HG02938 (cell line): ENCODE measurements at regions not wholly inside any gene's neighbourhood (a gene's known extent, or its start where the extent isn't known, plus 50 kb on each side); places are given as distances from the start of the nearest gene placed in this dataset.
"Not testable (repeated sequence)": the region's sequence is repeated elsewhere in the genome, so short reads cannot be mapped to it uniquely, and the experiment has no call there.

ENCODE experiments used
- ATAC-seq: cut with Tn5 transposase; IDR thresholded peaks from one replicate; pipeline ENCODE4 v1.9.1; 2021; ENCODE audit warnings: mild to moderate bottlenecking, moderate library complexity; ENCODE audit not compliant: unreplicated experiment

DNA sequence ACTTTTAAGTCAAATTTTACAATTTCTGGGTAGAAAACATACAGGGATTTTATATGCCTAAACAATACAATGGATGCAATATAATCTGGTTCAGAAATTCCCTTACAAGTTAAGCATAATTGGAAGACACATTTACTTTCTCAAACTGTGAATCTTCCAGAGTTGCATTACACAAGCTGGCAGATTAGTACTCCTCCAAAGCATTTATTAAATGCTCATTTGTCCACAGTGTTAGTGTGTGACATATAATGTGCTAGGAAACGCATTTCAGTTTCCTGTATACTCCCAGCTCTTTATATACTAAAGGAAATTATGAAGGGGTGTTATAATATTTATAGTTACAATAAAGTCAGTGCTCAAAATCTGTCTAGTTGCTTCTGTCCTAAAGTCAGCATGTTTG is 239.0 kb upstream of the FIGN start:
- no peak for ATAC-seq

DNA sequence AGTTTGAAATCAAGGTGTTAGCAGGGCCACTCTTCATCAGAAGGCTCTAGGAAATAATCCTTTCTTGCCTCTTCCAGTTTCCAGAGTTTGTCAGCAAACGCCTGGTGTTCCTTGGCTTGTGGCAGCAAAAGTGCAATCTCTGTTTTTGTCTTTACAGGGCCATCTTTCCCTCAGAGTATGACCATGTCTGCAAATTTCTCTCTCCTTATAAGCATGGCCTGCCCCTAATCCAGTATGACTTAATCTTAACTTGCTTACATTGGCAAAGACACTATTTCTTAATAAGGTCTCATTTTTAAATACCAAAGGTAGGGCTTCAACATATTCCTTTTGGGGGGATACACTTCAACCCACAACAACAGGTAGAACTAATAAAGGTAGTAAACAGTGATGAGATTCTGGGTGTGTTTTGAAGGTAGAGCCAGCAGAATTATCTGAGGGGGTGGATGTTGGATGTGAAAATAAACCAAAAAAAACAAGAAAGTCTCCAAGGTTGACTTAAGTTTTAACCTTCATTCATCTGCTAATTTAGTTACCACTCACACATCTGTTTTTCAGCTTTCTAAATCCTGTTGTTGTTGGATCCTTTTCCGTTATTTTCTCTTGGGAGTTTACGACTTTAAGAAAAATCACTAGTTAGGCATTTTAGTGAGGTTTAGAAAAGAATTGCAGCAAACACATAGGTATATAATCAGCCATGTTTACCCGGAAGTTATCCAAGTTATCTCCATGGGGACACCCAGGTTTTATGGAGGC is 234.4 kb upstream of the FIGN start:
- ATAC-seq, result no peak

DNA sequence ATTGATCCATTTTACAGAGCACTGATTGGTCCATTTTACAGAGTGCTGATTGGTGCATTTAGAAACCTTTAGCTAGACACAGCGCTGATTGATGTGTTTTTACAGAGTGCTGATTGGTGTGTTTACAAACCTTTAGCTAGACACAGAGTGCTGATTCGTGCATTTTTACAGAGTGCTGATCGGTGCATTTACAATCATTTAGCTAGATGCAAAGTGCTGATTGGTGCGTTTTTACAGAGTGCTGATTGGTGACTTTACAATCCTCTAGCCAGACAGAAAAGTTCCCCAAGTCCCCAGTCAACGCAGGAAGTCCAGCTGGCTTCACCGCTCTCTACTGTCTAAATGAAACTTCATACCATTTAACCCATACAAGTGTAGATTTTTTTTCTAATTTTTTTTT is 228.5 kb upstream of the FIGN start:
- not testable (repeated sequence) for ATAC-seq

DNA sequence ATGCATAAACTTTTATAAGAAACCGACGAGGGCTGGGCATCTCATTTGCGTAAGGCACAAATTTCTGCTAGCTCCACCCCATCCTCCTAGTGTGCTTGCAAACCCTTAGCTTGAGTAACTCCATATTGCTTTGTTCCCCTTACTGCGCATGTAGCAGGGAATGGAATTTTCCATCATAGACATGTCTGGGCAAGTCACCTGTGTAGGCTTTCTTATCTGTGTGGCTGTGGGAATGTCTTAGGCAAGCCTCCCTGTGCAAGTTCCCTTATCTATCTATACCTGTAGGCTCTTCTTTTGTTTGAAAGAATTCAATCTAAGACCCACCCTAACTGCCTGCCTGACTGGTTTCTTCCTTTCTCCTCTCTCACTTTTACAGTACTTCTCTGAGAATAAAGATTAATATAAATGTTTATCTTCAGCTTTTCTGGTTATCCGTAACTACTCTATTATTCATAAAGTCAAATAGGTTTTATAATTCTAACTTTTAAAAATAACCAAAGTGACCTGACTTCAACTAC is 217.6 kb upstream of the FIGN start:
- ATAC-seq, result no peak

DNA sequence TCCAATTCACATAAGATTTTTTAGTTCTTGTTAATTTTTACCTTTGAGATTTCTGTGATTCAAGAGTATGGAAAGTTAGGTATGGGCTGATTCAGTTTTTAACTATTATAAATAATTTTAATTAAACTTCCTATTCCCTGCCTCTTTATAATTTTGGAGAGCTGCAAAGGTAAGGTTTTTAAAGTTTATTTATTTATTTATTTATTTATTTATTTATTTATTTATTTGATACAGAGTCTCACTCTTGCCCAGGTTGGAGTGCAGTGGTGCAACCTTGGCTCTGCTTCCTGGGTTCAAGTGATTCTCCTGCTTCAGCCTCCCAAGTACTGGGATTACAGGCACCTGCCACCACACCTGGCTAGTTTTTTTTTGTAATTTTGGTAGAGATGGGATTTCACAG is 215.5 kb upstream of the FIGN start:
- no peak for ATAC-seq

DNA sequence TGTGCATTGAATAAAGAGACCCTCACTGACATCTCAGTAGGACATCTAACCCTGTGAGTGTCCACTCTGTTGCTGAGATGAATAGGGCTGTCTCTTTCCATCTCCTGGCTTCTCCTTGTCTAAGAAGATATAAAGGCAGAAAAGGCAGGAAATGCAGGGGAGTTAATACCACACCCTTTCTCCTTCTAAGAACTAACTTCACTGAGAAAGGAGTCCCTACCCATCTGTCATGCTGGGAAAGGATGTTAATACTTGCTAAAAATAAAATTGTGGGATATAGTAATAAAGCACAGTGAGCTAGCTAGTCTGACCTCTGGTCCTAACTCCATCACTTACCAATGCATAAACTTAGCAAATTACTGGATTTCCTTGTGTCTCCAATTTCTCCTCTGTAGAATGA is 213.9 kb upstream of the FIGN start:
- no peak for ATAC-seq

DNA sequence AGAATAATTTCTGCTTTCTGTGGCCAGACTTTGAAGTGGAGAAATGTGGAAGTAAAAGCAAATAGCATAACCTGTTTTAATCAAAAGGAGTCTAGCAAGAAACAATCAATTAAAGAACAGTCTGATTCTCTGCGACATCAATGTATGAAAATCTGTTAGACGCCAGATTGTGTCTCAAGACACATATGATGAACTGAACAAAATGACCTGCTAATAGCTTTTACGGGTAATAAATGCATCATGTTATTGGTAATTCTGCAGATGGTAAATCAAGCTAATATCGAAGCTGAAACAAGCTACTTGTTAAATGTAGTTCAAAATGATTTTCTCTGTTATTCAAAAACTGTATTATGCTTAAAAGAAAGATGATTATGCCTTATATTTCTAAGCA is 208.5 kb upstream of the FIGN start:
- ATAC-seq, result no peak

DNA sequence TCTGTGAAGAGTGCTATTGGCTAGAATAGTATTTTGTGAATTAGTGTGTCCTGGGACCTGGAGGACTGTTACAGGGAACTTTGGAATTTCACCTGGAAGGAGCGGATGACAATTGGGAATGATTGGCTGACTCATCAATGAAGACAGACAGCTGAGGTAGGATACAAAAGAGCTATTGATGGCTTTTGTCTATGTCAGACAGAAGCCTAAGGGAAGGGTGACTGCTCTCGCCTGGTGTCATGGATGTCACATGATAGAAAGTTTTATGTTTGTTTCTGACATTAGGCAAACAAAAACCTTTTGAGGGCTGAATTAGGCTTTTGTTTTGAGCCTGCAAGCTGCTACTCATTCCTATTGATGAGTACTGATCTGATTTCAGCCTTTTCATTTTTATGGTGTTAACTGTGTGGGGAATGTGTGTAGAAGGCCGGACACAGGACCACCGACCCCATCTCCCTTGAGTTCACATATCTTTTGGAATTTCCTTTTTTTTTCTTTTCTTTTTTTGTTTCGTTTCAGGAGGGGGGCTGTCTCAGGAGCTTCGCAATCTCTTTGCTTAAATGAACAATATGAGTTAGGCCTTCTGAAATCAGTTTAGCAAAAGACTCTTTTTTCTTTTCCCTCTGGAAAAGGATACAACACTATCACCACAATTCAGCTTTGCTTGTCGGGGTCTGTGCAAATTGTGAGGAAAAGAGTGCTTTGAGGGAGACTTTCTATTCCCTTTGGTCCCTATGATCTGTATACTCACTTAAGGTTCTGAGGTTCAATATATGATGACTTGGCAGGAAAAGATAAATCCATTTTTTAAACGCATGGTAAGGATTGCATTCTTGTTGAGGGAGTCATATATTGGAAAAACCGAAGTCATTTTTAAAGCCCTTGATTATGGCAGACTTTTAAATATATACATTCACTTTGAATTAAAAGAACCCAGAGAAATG is 207.9 kb upstream of the FIGN start:
- no peak for ATAC-seq

DNA sequence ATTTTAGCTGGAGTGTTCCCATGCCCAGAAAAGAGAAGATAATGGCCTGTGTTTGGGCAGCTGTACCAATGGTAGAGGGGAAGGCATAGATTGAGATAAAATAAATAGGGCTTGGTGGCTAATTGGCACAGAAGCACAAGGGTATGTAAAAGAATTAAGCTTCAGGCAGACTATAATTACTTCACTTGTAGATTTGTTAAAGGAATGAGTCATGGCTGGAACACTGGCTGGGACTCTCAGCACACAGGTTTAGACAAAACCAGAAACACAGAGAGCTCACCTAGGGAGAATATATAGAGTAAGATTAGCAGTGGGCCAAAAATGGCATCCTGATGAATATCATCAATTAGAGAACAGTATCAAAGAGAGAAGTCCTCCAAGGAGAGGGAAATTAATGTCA is 198.3 kb upstream of the FIGN start:
- ATAC-seq, result no peak

DNA sequence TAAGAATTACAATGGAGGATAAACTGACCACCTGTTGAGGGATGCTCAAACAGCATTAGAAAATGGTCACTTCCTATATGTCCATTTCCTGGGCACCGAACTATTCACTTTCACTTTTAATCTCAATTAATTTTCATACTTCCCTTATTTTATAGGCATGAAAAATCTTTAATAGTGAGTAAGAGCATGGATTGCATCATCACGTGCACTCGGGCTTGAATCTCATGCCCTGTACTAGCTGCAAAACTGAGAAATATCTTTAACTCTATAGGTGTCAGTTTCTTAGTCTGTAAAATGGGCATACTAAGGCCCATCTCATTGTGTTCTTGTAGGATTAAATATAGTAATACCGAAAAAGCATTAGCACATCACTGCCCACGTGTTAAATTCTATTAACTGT is 183.9 kb upstream of the FIGN start:
- no peak for ATAC-seq

DNA sequence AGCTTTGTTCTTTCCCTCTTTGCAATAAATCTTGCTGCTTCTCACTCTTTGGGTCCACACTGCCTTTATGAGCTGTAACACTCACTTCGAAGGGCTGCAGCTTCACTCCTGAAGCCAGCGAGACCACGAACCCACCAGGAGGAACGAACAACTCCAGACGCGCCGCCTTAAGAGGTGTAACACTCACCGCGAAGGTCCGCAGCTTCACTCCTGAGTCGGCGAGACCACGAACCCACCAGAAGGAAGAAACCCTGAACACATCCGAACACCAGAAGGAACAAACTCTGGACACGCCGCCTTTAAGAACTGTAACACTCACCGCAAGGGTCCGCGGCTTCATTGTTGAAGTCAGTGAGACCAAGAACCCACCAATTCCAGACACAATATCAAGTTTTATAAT is 178.7 kb upstream of the FIGN start:
- not testable (repeated sequence) for ATAC-seq

DNA sequence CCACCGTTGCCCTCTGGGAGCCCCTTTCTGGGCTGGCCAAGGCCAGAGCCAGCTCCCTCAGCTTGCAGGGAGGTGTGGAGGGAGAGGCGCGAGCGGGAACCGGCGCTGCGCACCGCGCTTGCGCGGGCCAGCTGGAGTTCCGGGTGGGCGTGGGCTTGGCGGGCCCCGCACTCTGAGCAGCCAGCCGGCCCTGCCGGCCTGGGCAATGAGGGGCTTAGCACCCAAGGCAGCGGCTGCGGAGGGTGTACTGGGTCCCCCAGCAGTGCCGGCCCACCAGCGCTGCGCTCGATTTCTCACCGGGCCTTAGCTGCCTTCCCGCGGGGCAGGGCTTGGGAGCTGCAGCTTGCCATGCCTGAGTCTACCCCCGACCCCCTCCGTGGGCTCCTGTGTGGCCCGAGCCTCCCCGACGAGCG is 177.7 kb upstream of the FIGN start:
- ATAC-seq, result not testable (repeated sequence)

DNA sequence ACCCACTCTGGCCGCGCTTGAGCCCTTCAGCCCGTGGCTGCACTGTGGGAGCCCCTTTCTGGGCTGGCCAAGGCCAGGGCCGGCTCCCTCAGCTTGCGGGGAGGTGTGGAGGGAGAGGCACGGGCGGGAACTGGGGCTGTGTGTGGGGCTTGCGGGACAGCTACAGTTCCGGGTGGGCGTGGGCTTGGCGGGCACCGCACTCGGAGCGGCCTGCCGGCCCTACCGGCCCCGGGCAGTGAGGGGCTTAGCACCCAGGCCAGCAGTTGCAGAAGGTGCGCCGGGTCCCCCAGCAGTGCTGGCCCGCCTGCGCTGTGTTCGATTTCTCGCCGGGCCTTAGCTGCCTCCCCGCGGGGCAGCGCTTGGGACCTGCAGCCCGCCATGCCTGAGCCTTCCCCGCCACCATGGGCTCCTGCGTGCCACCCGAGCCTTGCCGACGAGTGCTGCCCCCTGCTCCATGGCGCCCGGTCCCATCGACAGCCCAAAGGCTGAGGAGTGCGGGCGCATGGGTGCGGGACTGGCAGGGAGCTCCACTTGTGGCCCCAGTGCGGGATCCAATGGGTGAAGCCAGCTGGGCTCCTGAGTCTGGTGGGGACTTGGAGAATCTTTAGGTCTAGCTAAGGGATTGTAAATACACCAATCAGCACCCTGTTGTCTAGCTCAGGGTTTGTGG is 173.7 kb upstream of the FIGN start:
- ATAC-seq, result no peak

DNA sequence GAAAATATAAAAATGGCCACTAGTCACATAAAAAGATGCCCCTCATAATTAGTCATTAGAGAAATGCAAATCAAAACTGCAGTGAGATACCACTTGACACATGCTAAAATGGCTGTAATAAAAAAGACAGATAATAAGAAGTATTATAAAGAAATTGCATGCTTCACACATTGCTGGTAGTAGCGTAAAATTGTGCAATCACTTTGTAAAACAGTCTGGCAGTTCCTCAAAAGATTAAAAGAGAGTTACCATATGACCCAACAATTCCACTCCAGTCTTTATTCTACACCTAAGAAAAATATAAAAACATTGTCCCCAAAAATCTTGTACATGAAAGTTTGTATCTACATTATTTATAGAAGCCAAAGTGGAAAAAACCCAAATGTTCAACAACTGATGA is 170.6 kb upstream of the FIGN start:
- ATAC-seq, result no peak

DNA sequence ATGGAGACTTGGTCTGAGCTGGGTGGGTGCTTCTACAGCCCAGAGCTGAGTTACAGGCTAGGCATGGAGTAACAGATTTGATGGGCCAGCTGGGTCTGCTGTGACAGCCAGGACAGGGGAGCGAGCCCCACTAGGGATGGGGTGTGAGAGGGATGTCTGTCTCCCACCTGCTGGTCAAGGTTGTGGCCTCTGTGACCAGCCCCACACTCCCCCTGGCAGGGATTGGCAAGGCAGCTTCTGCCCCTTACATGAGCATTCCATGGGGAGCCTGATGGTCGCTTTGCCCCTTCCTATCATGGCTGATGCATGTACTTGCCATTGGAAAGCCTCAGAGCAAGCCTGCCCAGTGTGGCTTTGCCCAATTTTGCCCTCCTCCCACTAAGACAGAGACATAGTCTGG is 162.0 kb upstream of the FIGN start:
- no peak for ATAC-seq

DNA sequence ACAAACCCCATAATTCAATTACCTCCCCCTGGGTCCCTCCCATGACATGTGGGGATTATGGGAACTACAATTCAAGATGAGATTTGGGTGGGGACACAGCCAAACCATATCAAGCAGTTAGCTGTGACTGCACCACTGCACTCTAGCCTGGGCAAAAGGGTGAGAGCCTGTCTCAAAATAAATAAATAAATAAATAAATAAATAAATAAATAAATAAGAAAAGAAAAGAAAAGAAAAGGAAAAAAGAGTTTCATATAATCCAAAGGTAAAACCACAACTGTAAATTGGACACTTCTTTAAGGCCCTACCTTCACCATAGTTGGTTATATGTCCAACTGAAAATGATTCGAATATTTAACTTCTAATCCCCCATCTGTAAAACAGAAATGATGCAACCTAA is 157.6 kb upstream of the FIGN start:
- not testable (repeated sequence) for ATAC-seq

DNA sequence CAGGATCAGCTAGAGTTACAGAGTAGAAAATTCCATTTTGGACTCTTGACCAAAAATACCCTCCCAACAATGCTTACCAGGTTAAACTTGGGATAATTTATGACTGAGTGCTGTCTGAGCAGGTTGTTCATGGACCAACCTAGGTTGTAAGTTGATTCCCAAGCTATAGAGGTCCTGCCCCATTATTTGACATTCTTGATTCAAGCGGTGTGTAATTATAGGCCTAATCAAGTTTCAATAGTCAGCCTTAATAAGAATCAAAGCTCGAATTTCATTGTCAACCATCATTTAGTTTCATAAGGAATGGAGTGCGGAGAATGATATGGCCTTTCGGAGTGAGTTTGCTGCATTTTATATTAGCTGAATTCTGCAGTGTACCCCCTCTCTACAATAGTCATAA is 152.8 kb upstream of the FIGN start:
- ATAC-seq, result no peak

DNA sequence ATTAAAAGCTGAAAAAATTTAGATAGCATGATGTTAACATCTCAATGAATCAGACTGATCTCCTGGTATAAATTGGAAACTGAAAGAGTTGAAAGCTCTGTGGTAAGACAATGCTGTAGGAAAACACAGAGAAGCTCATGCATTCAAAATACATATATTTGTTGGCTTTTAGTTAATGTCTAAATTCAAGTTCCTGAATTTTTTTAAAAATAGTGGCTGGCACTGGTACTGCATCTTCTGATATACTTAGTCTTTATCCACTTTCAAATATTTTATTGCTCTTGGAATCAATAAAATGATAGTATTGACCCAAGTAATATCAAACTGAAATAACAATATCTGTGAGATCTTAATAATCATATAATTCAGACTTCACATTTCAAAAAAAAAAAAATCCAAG is 151.4 kb upstream of the FIGN start:
- no peak for ATAC-seq

DNA sequence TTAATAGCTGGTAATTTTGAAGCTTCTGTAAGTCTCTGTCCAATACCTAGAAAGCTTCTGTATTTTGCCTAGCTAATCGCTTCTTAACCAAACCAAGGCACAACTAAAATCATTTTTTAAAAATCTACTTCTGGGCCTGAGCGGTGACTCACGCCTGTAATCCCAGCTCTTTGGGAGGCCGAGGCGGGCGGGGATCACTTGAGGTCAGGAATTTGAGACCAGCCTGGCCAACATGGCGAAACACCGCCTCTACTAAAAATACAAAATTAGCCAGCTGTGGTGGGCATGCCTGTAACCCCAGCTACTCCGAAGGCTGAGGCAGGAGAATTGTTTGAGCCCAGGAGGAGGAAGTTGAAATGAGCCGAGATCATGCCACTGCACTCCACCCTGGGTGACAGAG is 148.6 kb upstream of the FIGN start:
- no peak for ATAC-seq

DNA sequence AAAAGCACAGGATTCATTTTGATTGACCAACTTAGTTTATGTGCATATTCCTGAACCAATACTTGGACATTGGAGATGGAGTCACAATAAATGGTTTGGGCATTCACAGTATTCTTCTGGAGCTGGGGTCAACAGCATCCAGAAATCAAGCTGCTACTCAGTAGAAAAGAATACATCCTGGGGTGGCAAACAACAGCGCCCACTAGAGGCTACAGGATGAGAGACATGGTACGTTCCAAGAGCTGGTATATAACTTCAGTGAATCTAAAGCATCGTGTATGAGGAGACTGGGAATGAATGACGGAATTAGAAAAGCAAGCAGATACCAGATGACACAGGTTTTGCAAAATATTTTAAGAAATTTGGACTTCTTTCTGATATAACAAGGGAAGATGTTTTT is 142.9 kb upstream of the FIGN start:
- ATAC-seq, result peak; percentile 66

DNA sequence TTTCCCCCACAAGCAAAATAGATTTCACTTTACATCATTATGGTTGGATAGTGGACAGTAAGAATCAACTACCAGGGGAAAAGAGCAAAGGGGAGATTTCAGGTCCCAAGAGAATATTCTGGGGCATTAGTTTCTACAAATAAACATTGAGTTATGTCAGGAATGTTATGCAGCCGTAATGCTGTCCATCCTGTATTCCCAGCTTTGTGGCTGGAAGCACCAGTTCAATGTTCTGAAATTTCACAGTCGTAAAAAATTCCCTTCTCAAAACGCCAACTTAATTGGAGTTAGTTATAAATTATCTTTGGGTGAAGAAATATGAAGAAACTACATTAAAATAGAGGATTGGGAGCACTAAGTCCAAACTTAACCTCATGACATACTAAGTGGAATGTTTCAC is 141.5 kb upstream of the FIGN start:
- no peak for ATAC-seq
